ENCODE measurements at regions not wholly inside any gene's neighbourhood (a gene's known extent, or its start where the extent isn't known, plus 50 kb on each side); places are given as distances from the start of the nearest gene placed in this dataset.
"Not testable (repeated sequence)": the region's sequence is repeated elsewhere in the genome, so short reads cannot be mapped to it uniquely, and the experiment has no call there.

GRCh38 chr4:64821219-64821976 lies 412.1 kb upstream of the TECRL start:
- DNase-seq (ENCODE audit: low read depth), result no peak

- DNase-seq (ENCODE audit: low read depth), result no peak
Measured at GRCh38 chr4:64814616-64815015, 405.4 kb upstream of the TECRL start.

- DNase-seq (ENCODE audit: low read depth), result no peak
Measured at GRCh38 chr4:64807821-64808220, 398.6 kb upstream of the TECRL start.

GRCh38 chr4:64799751-64800150 lies 390.5 kb upstream of the TECRL start:
- no peak for DNase-seq (ENCODE audit: low read depth)

- not testable (repeated sequence) for DNase-seq (ENCODE audit: low read depth)
Measured at GRCh38 chr4:64798828-64799227, 389.6 kb upstream of the TECRL start.

- no peak for DNase-seq (ENCODE audit: low read depth)
Measured at GRCh38 chr4:64796581-64796980, 387.3 kb upstream of the TECRL start.

- DNase-seq (ENCODE audit: low read depth), result no peak
Measured at GRCh38 chr4:64784125-64784524, 374.9 kb upstream of the TECRL start.

GRCh38 chr4:64781737-64782326 lies 372.6 kb upstream of the TECRL start:
- no peak for DNase-seq (ENCODE audit: low read depth)

- no peak for DNase-seq (ENCODE audit: low read depth)
Measured at GRCh38 chr4:64780664-64781063, 371.4 kb upstream of the TECRL start.

- no peak for DNase-seq (ENCODE audit: low read depth)
Measured at GRCh38 chr4:64777286-64777685, 368.0 kb upstream of the TECRL start.

GRCh38 chr4:64776820-64777219 lies 367.6 kb upstream of the TECRL start:
- DNase-seq (ENCODE audit: low read depth), result no peak

- no peak for DNase-seq (ENCODE audit: low read depth)
Measured at GRCh38 chr4:64774626-64775025, 365.4 kb upstream of the TECRL start.

GRCh38 chr4:64771149-64771548 lies 361.9 kb upstream of the TECRL start:
- DNase-seq (ENCODE audit: low read depth), result no peak

GRCh38 chr4:64767547-64767946 lies 358.3 kb upstream of the TECRL start:
- DNase-seq (ENCODE audit: low read depth), result no peak

GRCh38 chr4:64766565-64766964 lies 357.3 kb upstream of the TECRL start:
- no peak for DNase-seq (ENCODE audit: low read depth)

GRCh38 chr4:64756016-64756415 lies 346.8 kb upstream of the TECRL start:
- DNase-seq (ENCODE audit: low read depth), result no peak

GRCh38 chr4:64747919-64748715 lies 338.9 kb upstream of the TECRL start:
- DNase-seq (ENCODE audit: low read depth), result no peak

GRCh38 chr4:64738240-64738639 lies 329.0 kb upstream of the TECRL start:
- no peak for DNase-seq (ENCODE audit: low read depth)

GRCh38 chr4:64737854-64738138 lies 328.5 kb upstream of the TECRL start:
- not testable (repeated sequence) for DNase-seq (ENCODE audit: low read depth)

- no peak for DNase-seq (ENCODE audit: low read depth)
Measured at GRCh38 chr4:64737026-64737853, 328.0 kb upstream of the TECRL start.

GRCh38 chr4:64729561-64729960 lies 320.3 kb upstream of the TECRL start:
- no peak for DNase-seq (ENCODE audit: low read depth)

- no peak for DNase-seq (ENCODE audit: low read depth)
Measured at GRCh38 chr4:64727960-64728359, 318.7 kb upstream of the TECRL start.
